HepG2 (cell line): ENCODE measurements at regions not wholly inside any gene's neighbourhood (a gene's known extent, or its start where the extent isn't known, plus 50 kb on each side); places are given as distances from the start of the nearest gene placed in this dataset.
A peak's percentile ranks its signal among the peaks of the same experiment; 100 is the strongest.

Experiments
- ATAC-seq: fragments of 200-7000 bp; cut with Tn5 transposase; 3 replicates; pipeline ENCODE4 v1.9.1; 2020; ENCODE audit warnings: mild to moderate bottlenecking, moderate library complexity
- BruUV-seq: library from RNA; stranded (reverse); fragments of 400-500 nt; replicated peaks from 2 replicates; lab custom pipeline; 2021; lab: Mats Ljungman, UMichigan
- CTCF ChIA-PET: fragments of 300-600 bp; formaldehyde crosslinking; extraction: SDS; loops from one replicate; lab custom pipeline; 2021; ENCODE audit warnings: low total read pairs, inconsistent platforms, low intra/inter-chr PET ratio; lab: Yijun Ruan, JAX
- POLR2A ChIA-PET: fragments of 350-600 bp; sonication (Branson Sonifier 250); formaldehyde crosslinking; loops from one replicate; lab custom pipeline; 2020; ENCODE audit warnings: antibody characterized with exemption, inconsistent platforms; lab: Yijun Ruan, JAX
- DNase-seq: peaks from one replicate; pipeline ENCODE4 v3.0.0-alpha.2; 2015; ENCODE audit warnings: low spot score
- FAIRE-seq: peaks from 3 replicates; lab custom pipeline; 2011; peaks lifted over from hg19 to GRCh38; lab: Jason Lieb, UNC
- H2AFZ ChIP-seq: one replicate; pipeline ENCODE4 v1.6.1; 2011; ENCODE audit warnings: low read length, inconsistent platforms
- H3K27ac ChIP-seq: fragments of 300-600 bp; 3 replicates; pipeline ENCODE4 v1.8.0; 2011; ENCODE audit warnings: mixed run types, mild to moderate bottlenecking, mixed read lengths, low read length, inconsistent platforms; ENCODE audit not compliant: insufficient read depth; ENCODE audit errors: extremely low read length
- H3K27me3 ChIP-seq, 2 experiments: fragments of 200-600 bp in 1 of 2; 2 replicates in 1 of 2; 3 replicates in 1 of 2; pipeline versions ENCODE4 v1.6.0 to v1.8.0; 2011; ENCODE audit warnings: low read length in 2 of 2, mild to moderate bottlenecking in 2 of 2, moderate library complexity in 2 of 2, inconsistent platforms in 1 of 2; ENCODE audit not compliant: insufficient read depth in 2 of 2, control insufficient read depth in 1 of 2
- H3K36me3 ChIP-seq, 2 experiments: fragments of 200-600 bp in 1 of 2; replicated peaks in 1 of 2; 2 replicates in 1 of 2; 3 replicates in 1 of 2; pipeline versions ENCODE4 v1.5.1 to v1.8.0; 2011; ENCODE audit warnings: low read length in 2 of 2, inconsistent platforms in 1 of 2; ENCODE audit not compliant: insufficient read depth in 2 of 2, control insufficient read depth in 1 of 2
- H3K4me1 ChIP-seq: 2 replicates; pipeline ENCODE4 v1.5.1; 2012; ENCODE audit warnings: low read length, inconsistent platforms; ENCODE audit not compliant: insufficient read depth
- H3K4me2 ChIP-seq: 2 replicates; pipeline ENCODE4 v1.6.0; 2011; ENCODE audit warnings: low read depth, low read length, inconsistent platforms
- H3K4me3 ChIP-seq, 3 experiments: fragments of 200-600 bp in 1 of 3; sonication (generic), shearing (Covaris generic) in 1 of 3; replicated peaks in 1 of 3; 2 replicates each; pipeline ENCODE4 v1.5.1; 2011 to 2016; ENCODE audit warnings: low read length in 3 of 3, inconsistent platforms in 2 of 3, low read depth in 2 of 3, mild to moderate bottlenecking in 2 of 3, control low read depth in 1 of 3, mixed read lengths in 1 of 3; ENCODE audit not compliant: insufficient read depth in 1 of 3
- H3K79me2 ChIP-seq: one replicate; pipeline ENCODE4 v1.6.1; 2011; ENCODE audit warnings: low read length, inconsistent platforms; ENCODE audit not compliant: insufficient read depth
- H3K9ac ChIP-seq: 2 replicates; pipeline ENCODE4 v1.6.0; 2011; ENCODE audit warnings: mild to moderate bottlenecking, low read depth, low read length, inconsistent platforms; ENCODE audit not compliant: insufficient read depth
- H3K9me3 ChIP-seq: 2 replicates; pipeline ENCODE4 v1.5.1; 2012; ENCODE audit warnings: mild to moderate bottlenecking, low read length
- H4K20me1 ChIP-seq: 2 replicates; pipeline ENCODE4 v1.6.0; 2011; ENCODE audit warnings: inconsistent platforms, mild to moderate bottlenecking, low read length, moderate library complexity; ENCODE audit not compliant: insufficient read depth
- EED ChIP-seq: sonication (generic); formaldehyde crosslinking; IDR thresholded peaks from 2 replicates; pipeline ENCODE4 v1.5.0; 2020; ENCODE audit warnings: mild to moderate bottlenecking, missing genetic modification reagents
- GPN1 ChIP-seq: sonication (generic); formaldehyde crosslinking; IDR thresholded peaks from 2 replicates; pipeline ENCODE4 v1.5.1; 2020; ENCODE audit warnings: missing genetic modification reagents, borderline replicate concordance
- RXRA ChIP-seq: sonication (generic); formaldehyde crosslinking; IDR thresholded peaks from 2 replicates; pipeline ENCODE4 v1.5.1; 2020; ENCODE audit warnings: missing genetic modification reagents
- SATB2 ChIP-seq: sonication (generic); formaldehyde crosslinking; IDR thresholded peaks from 2 replicates; pipeline ENCODE4 v1.5.0; 2020; ENCODE audit warnings: missing genetic modification reagents
- SP1 ChIP-seq, 2 experiments: fragments of 450-650 bp in 1 of 2; sonication (generic) in 1 of 2; formaldehyde crosslinking in 1 of 2; IDR thresholded peaks; 2 replicates each; pipeline versions ENCODE4 v1.4.0 to v1.6.1; 2016 to 2020; ENCODE audit warnings: missing genetic modification reagents in 1 of 2
- ZBTB4 ChIP-seq: sonication (generic); formaldehyde crosslinking; IDR thresholded peaks from 2 replicates; pipeline ENCODE4 v1.4.0; 2020; ENCODE audit warnings: missing genetic modification reagents, mild to moderate bottlenecking, borderline replicate concordance
- ZFP1 ChIP-seq: IDR thresholded peaks from 2 replicates; pipeline ENCODE4 v1.6.1; 2016
- ZNF234 ChIP-seq: sonication (generic); formaldehyde crosslinking; conservative IDR thresholded peaks from 2 replicates; pipeline ENCODE4 v1.5.1; 2020; ENCODE audit warnings: mild to moderate bottlenecking, missing genetic modification reagents
- ZNF30 ChIP-seq: sonication (generic); formaldehyde crosslinking; IDR thresholded peaks from 2 replicates; pipeline ENCODE4 v1.5.0; 2020; ENCODE audit warnings: mild to moderate bottlenecking, missing genetic modification reagents
- ZNF432 ChIP-seq: sonication (generic); formaldehyde crosslinking; IDR thresholded peaks from 2 replicates; pipeline ENCODE4 v1.5.0; 2020; ENCODE audit warnings: missing genetic modification reagents, mild to moderate bottlenecking, borderline replicate concordance
- ZNF598 ChIP-seq: sonication (generic); formaldehyde crosslinking; IDR thresholded peaks from 2 replicates; pipeline ENCODE4 v1.5.1; 2020; ENCODE audit warnings: mild to moderate bottlenecking, missing genetic modification reagents, borderline replicate concordance
- WGBS: methylation state at CpG from one replicate; pipeline ENCODE4 v1.1.6; 2017; ENCODE audit warnings: low lambda C conversion rate; 5-methylcytosine and 5-hydroxymethylcytosine counted together
- in situ Hi-C: cut with HindIII; loops from 2 replicates; pipeline ENCODE4 v1.10.0; 2017; ENCODE audit warnings: low pct_unique_long_range_greater_than_20kb; ENCODE audit not compliant: extremely low pct_ligation_motif_present
- intact Hi-C: fragments of 100-400 bp; cut with micrococcal nuclease; formaldehyde crosslinking; loops from one replicate; pipeline ENCODE4 v1.10.0; 2022; ENCODE audit not compliant: unreplicated experiment
- TF ChIP-seq, protein P1 (sequence below): sonication (generic); formaldehyde crosslinking; IDR thresholded peaks from 2 replicates; pipeline ENCODE4 v1.4.0; 2020; ENCODE audit warnings: mild to moderate bottlenecking, missing genetic modification reagents
- TF ChIP-seq, protein P2 (sequence below): IDR thresholded peaks from 2 replicates; pipeline ENCODE4 v1.6.1; 2016; ENCODE audit warnings: mild to moderate bottlenecking, missing biosample characterization, missing genetic modification reagents

GRCh38 chr3:4906107-4906621, 73.1 kb upstream of the BHLHE40 start:
- no peaks in the 10 kb centered on the region for H4K20me1 ChIP-seq
- FAIRE-seq, result no peak
- in situ Hi-C loops (no loop called here), intact Hi-C loops (no loop called here)
- no peak overlapping the region for H3K4me2 ChIP-seq
- WGBS, result 7% methylated on average over 3 of the region's 3 CpGs
- ChIA-PET POLR2A (no interaction called here), CTCF (no interaction called here)
- H3K9ac ChIP-seq, result no peak overlapping the region
- no peak overlapping the region for H3K4me3 ChIP-seq
- no peak for DNase-seq
- 0 out of 2 replicates have a peak, but pooled peaks cover 9% of the 10 kb centered on the region for H3K4me1 ChIP-seq
- peak; percentile 28; the same call in 1 of the 3 replicates for ATAC-seq
- H3K27ac ChIP-seq, result no peak overlapping the region
- H2AFZ ChIP-seq, result no peak overlapping the region
- no TSS peak for BruUV-seq
- no peaks in the 10 kb centered on the region for H3K36me3 ChIP-seq
- TF ChIP-seq, protein P1, sequence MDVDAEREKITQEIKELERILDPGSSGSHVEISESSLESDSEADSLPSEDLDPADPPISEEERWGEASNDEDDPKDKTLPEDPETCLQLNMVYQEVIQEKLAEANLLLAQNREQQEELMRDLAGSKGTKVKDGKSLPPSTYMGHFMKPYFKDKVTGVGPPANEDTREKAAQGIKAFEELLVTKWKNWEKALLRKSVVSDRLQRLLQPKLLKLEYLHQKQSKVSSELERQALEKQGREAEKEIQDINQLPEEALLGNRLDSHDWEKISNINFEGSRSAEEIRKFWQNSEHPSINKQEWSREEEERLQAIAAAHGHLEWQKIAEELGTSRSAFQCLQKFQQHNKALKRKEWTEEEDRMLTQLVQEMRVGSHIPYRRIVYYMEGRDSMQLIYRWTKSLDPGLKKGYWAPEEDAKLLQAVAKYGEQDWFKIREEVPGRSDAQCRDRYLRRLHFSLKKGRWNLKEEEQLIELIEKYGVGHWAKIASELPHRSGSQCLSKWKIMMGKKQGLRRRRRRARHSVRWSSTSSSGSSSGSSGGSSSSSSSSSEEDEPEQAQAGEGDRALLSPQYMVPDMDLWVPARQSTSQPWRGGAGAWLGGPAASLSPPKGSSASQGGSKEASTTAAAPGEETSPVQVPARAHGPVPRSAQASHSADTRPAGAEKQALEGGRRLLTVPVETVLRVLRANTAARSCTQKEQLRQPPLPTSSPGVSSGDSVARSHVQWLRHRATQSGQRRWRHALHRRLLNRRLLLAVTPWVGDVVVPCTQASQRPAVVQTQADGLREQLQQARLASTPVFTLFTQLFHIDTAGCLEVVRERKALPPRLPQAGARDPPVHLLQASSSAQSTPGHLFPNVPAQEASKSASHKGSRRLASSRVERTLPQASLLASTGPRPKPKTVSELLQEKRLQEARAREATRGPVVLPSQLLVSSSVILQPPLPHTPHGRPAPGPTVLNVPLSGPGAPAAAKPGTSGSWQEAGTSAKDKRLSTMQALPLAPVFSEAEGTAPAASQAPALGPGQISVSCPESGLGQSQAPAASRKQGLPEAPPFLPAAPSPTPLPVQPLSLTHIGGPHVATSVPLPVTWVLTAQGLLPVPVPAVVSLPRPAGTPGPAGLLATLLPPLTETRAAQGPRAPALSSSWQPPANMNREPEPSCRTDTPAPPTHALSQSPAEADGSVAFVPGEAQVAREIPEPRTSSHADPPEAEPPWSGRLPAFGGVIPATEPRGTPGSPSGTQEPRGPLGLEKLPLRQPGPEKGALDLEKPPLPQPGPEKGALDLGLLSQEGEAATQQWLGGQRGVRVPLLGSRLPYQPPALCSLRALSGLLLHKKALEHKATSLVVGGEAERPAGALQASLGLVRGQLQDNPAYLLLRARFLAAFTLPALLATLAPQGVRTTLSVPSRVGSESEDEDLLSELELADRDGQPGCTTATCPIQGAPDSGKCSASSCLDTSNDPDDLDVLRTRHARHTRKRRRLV (CRISPR knock-in tag), result no peak
- no peak for TF ChIP-seq ZNF30 (CRISPR knock-in tag)
- no peak for TF ChIP-seq ZNF598
- TF ChIP-seq ZNF432, result no peak
- TF ChIP-seq ZFP1, result no peak
- no peak for TF ChIP-seq RXRA
- TF ChIP-seq, protein P2, sequence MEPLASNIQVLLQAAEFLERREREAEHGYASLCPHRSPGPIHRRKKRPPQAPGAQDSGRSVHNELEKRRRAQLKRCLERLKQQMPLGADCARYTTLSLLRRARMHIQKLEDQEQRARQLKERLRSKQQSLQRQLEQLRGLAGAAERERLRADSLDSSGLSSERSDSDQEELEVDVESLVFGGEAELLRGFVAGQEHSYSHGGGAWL (CRISPR knock-in tag), result no peak
- no peak for TF ChIP-seq ZBTB4 (CRISPR knock-in tag)
- TF ChIP-seq EED (CRISPR knock-in tag), result no peak
- TF ChIP-seq ZNF234 (CRISPR knock-in tag), result no peak
- TF ChIP-seq GPN1 (CRISPR knock-in tag), result no peak
- no peak for TF ChIP-seq SATB2 (CRISPR knock-in tag)
- no peak for TF ChIP-seq SP1 (IDR thresholded peaks at IDR 0.05)
- TF ChIP-seq SP1 (CRISPR knock-in tag; IDR thresholded peaks at IDR 0.05), result no peak
- H3K79me2 ChIP-seq, result no peaks in the 10 kb centered on the region
- H3K9me3 ChIP-seq, result no peaks in the 10 kb centered on the region
- no peaks in the 10 kb centered on the region; a peak in 1 of 5 replicates for H3K27me3 ChIP-seq
